ENCODE measurements at regions not wholly inside any gene's neighbourhood (a gene's known extent, or its start where the extent isn't known, plus 50 kb on each side); places are given as distances from the start of the nearest gene placed in this dataset.
"Not testable (repeated sequence)": the region's sequence is repeated elsewhere in the genome, so short reads cannot be mapped to it uniquely, and the experiment has no call there.

DNA sequence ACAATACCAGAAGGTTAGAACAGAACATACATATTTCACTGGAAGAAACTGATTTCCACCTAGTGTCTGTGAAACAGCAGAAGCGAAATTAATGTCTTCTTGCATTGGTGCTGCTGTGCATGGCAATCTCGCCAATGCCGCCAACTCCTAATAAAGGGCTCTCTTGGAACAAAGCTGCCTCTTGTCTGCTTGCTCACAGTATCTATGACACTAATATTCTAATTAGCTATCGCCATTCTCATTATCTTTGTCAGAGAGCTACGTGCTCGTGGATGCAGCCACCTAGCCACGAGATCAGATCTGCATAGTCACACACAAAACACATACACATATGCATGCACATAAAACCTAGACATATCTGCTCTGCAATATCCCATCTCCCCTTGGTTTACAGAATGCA, 145.9 kb upstream of the OLIG3 start:
- DNase-seq (no peak), ATAC-seq (no peak)
- Histone ChIP-seq H3K27me3 (no peaks in the 10 kb centered on the region), H3K9me3 (no peaks in the 10 kb centered on the region), H3K4me1 (peaks cover 0 to 13% (median 5%) of the 10 kb centered on the region in 9 donors), H3K36me3 (no peaks in the 10 kb centered on the region), H3K4me3 (no peak overlapping the region), H3K27ac (no peak overlapping the region)
- 90 to 92% methylated on average over 7 of the region's 7 CpGs for WGBS, 2 donors
- intact Hi-C loops (cut with DNase I) = loop anchor here in 9 of 10 donors (2.0 to 10.0 kb wide), 11 partner anchors 323 to 1045 kb away; no protein-coding TSS in a partner anchor
- no peak for TF ChIP-seq CTCF (IDR thresholded peaks at IDR 0.05)

DNA sequence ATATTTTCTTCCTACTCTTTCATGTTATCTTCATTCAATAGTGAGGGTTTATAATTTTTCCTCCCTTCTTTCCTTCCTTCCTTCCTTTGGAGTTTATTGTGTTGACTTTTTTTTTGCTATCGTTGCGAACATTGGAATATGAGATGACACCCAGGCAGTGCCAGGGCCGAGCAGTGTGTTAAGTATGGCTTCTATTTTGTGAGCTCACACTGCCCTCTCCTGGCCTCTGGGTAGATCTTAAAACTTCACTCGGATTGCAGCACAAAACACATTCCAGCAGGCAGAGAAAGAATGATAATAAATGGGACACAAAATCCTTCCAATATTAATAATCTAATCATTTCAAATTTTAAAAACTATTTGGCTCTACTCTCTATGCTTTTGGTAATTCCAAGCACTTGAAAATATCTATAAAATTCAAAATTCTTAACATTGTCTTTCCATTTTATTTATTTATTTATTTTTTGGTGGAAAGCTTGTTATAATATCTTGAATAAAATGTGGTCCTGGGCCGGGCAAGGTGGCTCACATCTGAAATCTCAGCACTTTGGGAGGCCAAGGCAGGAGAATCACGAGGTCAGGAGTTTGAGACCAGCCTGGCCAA, 147.4 kb upstream of the OLIG3 start:
- H3K9me3 ChIP-seq = no peaks in the 10 kb centered on the region
- WGBS, 2 donors = 12% methylated on average over 6 of the region's 6 CpGs
- H3K36me3 ChIP-seq = no peaks in the 10 kb centered on the region
- peaks cover 0 to 12% (median 4%) of the 10 kb centered on the region in 9 donors for H3K4me1 ChIP-seq
- ATAC-seq (peak in 7 of 8 donors; percentile 83 to 94 (median 91)), DNase-seq (peak; percentile 37 to 75)
- H3K27ac ChIP-seq = no peak overlapping the region
- no peaks in the 10 kb centered on the region for H3K27me3 ChIP-seq
- H3K4me3 ChIP-seq = no peak overlapping the region
- intact Hi-C loops (cut with DNase I) = loop anchor here in 9 of 10 donors (1.0 to 10.0 kb wide), 12 partner anchors 324 to 1047 kb away; no protein-coding TSS in a partner anchor
- peak; percentile 26 to 78 (median 67) for TF ChIP-seq CTCF (IDR thresholded peaks at IDR 0.05)

GRCh38 chr6:137643210-137643609, 149.0 kb upstream of the OLIG3 start:
- H3K27me3 ChIP-seq, ATAC-seq, H3K4me3 ChIP-seq, DNase-seq, H3K9me3 ChIP-seq, H3K27ac ChIP-seq, H3K4me1 ChIP-seq, H3K36me3 ChIP-seq: not testable (repeated sequence)
- intact Hi-C loops (cut with DNase I) = loop anchor here in 9 of 10 donors (5.0 to 10.0 kb wide), 8 partner anchors 326 to 1048 kb away; no protein-coding TSS in a partner anchor
- WGBS, 2 donors = 76 to 91% methylated on average over 4 of the region's 4 CpGs

DNA sequence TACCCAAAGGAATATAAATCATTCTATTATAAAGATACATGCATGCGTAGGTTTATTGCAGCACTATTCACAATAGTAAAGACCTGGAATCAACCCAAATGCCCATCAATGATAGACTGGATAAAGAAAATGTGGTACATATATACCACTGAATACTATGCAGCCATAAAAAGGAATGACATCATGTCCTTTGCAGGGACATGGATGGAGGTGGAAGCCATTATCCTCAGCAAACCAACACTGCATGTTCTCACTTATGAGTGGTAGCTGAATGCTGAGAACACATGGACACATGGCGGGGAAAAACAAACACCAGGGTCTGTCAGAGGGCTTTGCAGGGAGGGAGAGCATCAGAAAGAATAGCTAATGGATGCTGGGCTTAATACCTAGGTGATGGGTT, 149.4 kb upstream of the OLIG3 start:
- not testable (repeated sequence) for DNase-seq, H3K4me1 ChIP-seq, H3K36me3 ChIP-seq, H3K4me3 ChIP-seq, H3K9me3 ChIP-seq, H3K27me3 ChIP-seq, ATAC-seq, H3K27ac ChIP-seq
- 71 to 87% methylated on average over 2 of the region's 2 CpGs for WGBS, 2 donors
- intact Hi-C loops (cut with DNase I) = loop anchor here in 9 of 10 donors (5.0 to 10.0 kb wide), 8 partner anchors 326 to 1049 kb away; no protein-coding TSS in a partner anchor

GRCh38 chr6:137645850-137646249, 151.7 kb upstream of the OLIG3 start:
- H3K27ac ChIP-seq = no peak overlapping the region
- DNase-seq (no peak), ATAC-seq (peak in 1 of 8 donors; percentile 20)
- no peak for TF ChIP-seq CTCF (IDR thresholded peaks at IDR 0.05)
- no peaks in the 10 kb centered on the region for H3K36me3 ChIP-seq
- intact Hi-C loops (cut with DNase I) = loop anchor here in 2 of 10 donors (10.0 kb wide), 3 partner anchors 371 to 1051 kb away; no protein-coding TSS in a partner anchor
- no peaks in the 10 kb centered on the region for H3K27me3 ChIP-seq
- H3K4me1 ChIP-seq = peaks cover 0 to 20% (median 4%) of the 10 kb centered on the region in 9 donors
- 89 to 92% methylated on average over 13 of the region's 13 CpGs for WGBS, 2 donors
- no peaks in the 10 kb centered on the region for H3K9me3 ChIP-seq
- H3K4me3 ChIP-seq = no peak overlapping the region

Data from heart right ventricle (tissue), 16 donors.